RWPE2 (cell line): ENCODE measurements at regions not wholly inside any gene's neighbourhood (a gene's known extent, or its start where the extent isn't known, plus 50 kb on each side); places are given as distances from the start of the nearest gene placed in this dataset.

ENCODE experiments used
- ATAC-seq: fragments of 200-7000 bp; cut with Tn5 transposase; 3 replicates; pipeline ENCODE4 v1.9.1; 2021; ENCODE audit warnings: low read depth
- DNase-seq: peaks from one replicate; pipeline ENCODE4 v3.0.0-alpha.2; 2020; ENCODE audit warnings: low spot score
- H3K27ac ChIP-seq: fragments of 450-650 bp; 2 replicates; pipeline ENCODE4 v1.5.1; 2017; ENCODE audit warnings: mild to moderate bottlenecking; ENCODE audit not compliant: poor library complexity, severe bottlenecking
- H3K27me3 ChIP-seq: fragments of 250-450 bp; sonication (Bioruptor Pico); 2 replicates; pipeline ENCODE4 v1.5.1; 2021; ENCODE audit warnings: mild to moderate bottlenecking, moderate library complexity; ENCODE audit not compliant: insufficient read depth, poor library complexity, severe bottlenecking
- H3K36me3 ChIP-seq: fragments of 250-450 bp; sonication (Bioruptor Pico); 2 replicates; pipeline ENCODE4 v1.5.1; 2020; ENCODE audit warnings: low read depth, mild to moderate bottlenecking, moderate library complexity
- H3K4me1 ChIP-seq: fragments of 250-450 bp; sonication (Bioruptor Pico); 2 replicates; pipeline ENCODE4 v1.5.1; 2021; ENCODE audit warnings: mild to moderate bottlenecking, moderate library complexity; ENCODE audit not compliant: insufficient read depth, poor library complexity, severe bottlenecking
- H3K4me3 ChIP-seq: fragments of 250-450 bp; sonication (Bioruptor Pico); 2 replicates; pipeline ENCODE4 v1.5.1; 2021; ENCODE audit warnings: mild to moderate bottlenecking, moderate library complexity; ENCODE audit not compliant: severe bottlenecking
- H3K9me3 ChIP-seq: fragments of 250-450 bp; sonication (Bioruptor Pico); 2 replicates; pipeline ENCODE4 v1.5.1; 2021; ENCODE audit warnings: mild to moderate bottlenecking, moderate library complexity; ENCODE audit not compliant: severe bottlenecking
- CTCF ChIP-seq: fragments of 450-650 bp; IDR thresholded peaks from one replicate; pipeline ENCODE4 v1.5.1; 2017; ENCODE audit warnings: mild to moderate bottlenecking, moderate library complexity; ENCODE audit not compliant: poor library complexity, severe bottlenecking

- DNase-seq, result no peak
Measured at GRCh38 chr4:31374256-31374960, 654.2 kb downstream of the PCDH7 start.

DNA sequence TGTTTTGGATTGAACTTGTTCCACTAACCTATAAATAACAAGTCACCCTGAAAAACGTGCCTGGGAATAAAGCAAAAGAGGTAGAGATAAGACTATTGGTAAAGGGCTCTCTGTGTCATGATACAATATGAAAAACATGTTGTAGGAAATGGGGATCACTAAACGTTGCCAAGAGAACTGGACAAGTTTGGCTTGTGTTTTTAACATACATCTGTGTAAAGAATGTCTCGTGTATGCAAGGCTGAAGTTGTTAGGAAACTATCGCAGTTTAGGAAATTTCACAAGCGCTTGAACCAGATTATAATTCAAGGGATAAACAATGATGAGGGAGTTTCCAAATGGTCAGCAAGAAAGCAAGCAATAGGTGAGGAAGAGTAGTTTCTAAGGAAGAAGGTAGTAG, 655.8 kb downstream of the PCDH7 start:
- Histone ChIP-seq H3K27ac (no peak overlapping the region), H3K4me3 (no peak overlapping the region), H3K27me3 (no peaks in the 10 kb centered on the region), H3K36me3 (no peaks in the 10 kb centered on the region), H3K4me1 (no peaks in the 10 kb centered on the region), H3K9me3 (no peaks in the 10 kb centered on the region)
- TF ChIP-seq CTCF, result no peak
- DNase-seq (no peak), ATAC-seq (no peak)

More at GRCh38 chr4:31374256-31374960, 654.2 kb downstream of the PCDH7 start:
- no peaks in the 10 kb centered on the region for H3K9me3 ChIP-seq
- H3K27me3 ChIP-seq, result no peaks in the 10 kb centered on the region
- ATAC-seq, result no peak
- H3K36me3 ChIP-seq, result no peaks in the 10 kb centered on the region
- TF ChIP-seq CTCF, result no peak
- H3K4me3 ChIP-seq, result no peak overlapping the region
- no peak overlapping the region for H3K27ac ChIP-seq
- H3K4me1 ChIP-seq, result no peaks in the 10 kb centered on the region

- Histone ChIP-seq H3K36me3 (no peaks in the 10 kb centered on the region), H3K27me3 (no peaks in the 10 kb centered on the region), H3K9me3 (no peaks in the 10 kb centered on the region), H3K4me3 (no peak overlapping the region), H3K4me1 (no peaks in the 10 kb centered on the region), H3K27ac (no peak overlapping the region)
- ATAC-seq (no peak), DNase-seq (no peak)
- TF ChIP-seq CTCF, result no peak
Measured at GRCh38 chr4:31379364-31379763, 659.2 kb downstream of the PCDH7 start.

DNA sequence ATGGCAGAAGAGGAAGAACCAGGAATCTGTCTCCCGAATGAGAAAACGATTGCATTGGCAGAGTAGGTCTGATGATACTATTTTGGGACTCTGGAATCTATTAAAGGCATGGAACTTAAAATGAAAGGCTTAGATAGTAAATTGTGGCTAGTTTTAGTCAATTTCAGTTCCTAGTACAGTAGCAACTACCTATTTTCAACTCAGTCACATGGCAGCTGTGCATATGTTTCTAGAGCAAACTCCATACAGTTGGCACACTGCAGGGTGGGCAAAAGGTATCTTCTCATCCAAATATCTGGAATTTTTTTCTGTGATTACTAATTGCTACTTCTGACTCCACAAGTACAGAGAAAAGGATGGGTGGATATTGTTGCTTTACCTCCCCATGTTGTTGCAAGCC, 663.6 kb downstream of the PCDH7 start:
- Histone ChIP-seq H3K9me3 (no peaks in the 10 kb centered on the region), H3K4me1 (no peaks in the 10 kb centered on the region), H3K27me3 (no peaks in the 10 kb centered on the region), H3K4me3 (no peak overlapping the region), H3K27ac (no peak overlapping the region), H3K36me3 (no peaks in the 10 kb centered on the region)
- ATAC-seq, result no peak
- TF ChIP-seq CTCF, result no peak
- no peak for DNase-seq

DNA sequence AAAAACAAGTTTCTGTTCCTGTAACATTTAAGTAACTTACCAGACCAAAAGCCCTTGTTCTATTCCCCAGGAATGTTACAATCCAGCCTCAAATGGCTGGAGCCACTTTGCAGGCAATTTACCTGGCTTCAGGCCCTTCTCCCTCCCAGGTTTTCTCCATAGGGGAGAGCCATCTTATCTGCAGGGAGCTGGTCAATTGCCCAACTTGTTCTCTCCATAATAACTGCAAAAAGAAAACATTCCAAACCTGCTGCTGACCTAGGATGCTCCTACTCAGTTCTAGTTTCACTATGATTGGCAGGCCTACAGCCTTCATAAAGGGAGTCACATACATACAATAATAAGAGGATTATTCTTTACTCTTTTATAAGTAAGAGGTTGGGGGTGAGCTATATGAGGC, 670.7 kb downstream of the PCDH7 start:
- no peak for ATAC-seq
- TF ChIP-seq CTCF, result no peak
- no peaks in the 10 kb centered on the region for H3K36me3 ChIP-seq

More for the DNA sequence above, 670.7 kb downstream of the PCDH7 start:
- Histone ChIP-seq H3K4me3 (no peak overlapping the region), H3K9me3 (no peaks in the 10 kb centered on the region), H3K27me3 (no peaks in the 10 kb centered on the region), H3K27ac (no peak overlapping the region), H3K4me1 (no peaks in the 10 kb centered on the region)
- DNase-seq, result no peak
